ENCODE measurements at regions not wholly inside any gene's neighbourhood (a gene's known extent, or its start where the extent isn't known, plus 50 kb on each side); places are given as distances from the start of the nearest gene placed in this dataset.

DNA sequence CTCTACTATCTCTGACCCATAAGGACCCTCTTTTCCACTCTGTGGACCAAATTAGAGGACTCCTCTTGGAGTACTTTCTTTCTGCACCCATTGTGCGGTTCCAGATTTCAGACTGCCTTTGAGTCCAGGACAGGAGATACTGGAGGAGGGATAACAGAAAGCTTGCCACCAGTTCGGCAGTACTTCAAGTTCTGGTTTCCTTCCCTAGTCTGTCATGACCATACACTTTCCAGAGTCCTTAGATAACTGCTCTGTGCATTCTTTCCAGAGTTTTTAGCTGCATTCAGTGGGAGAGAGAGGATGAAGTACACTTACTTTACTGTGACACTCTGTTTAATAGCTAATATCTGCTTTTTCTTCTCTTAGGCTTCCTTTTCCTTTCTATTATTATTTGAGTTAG lies 54.8 kb upstream of the OSBPL8 start:
- TF ChIP-seq JUND (IDR thresholded peaks at IDR 0.05) (no peak), CTCF (IDR thresholded peaks at IDR 0.05 in 2 of 3, conservative IDR thresholded peaks at IDR 0.05 in 1 of 3; ENCODE audit: borderline replicate concordance in 1 of 3, insufficient read depth in 1 of 3, low read depth in 2 of 3, low read length in 2 of 3) (no peak), ZNF274 (IDR thresholded peaks at IDR 0.05; ENCODE audit: low read depth, low read length) (no peak), MAX (IDR thresholded peaks at IDR 0.05) (no peak)

Measured in HCT116 (cell line).